Smooth muscle cell (in vitro differentiated cells): ENCODE measurements at regions not wholly inside any gene's neighbourhood (a gene's known extent, or its start where the extent isn't known, plus 50 kb on each side); places are given as distances from the start of the nearest gene placed in this dataset.

Experiments used
- DNase-seq: peaks from one replicate; lab custom pipeline; 2025; ENCODE audit not compliant: unreplicated experiment; lab: John Stamatoyannopoulos, UW
- H2AFZ ChIP-seq: fragments of 200-600 bp; sonication (generic); 2 replicates; pipeline ENCODE4 v1.6.0; 2016; ENCODE audit warnings: antibody characterized with exemption, low read depth, mild to moderate bottlenecking
- H3F3A ChIP-seq: fragments of 200-600 bp; sonication (generic); 2 replicates; pipeline ENCODE4 v1.6.0; 2017; ENCODE audit warnings: antibody characterized with exemption, low read depth
- H3K27ac ChIP-seq: fragments of 200-600 bp; sonication (generic); 2 replicates; pipeline ENCODE4 v1.5.1; 2016; ENCODE audit warnings: low read depth, mild to moderate bottlenecking
- H3K27me3 ChIP-seq: fragments of 200-600 bp; sonication (generic); 2 replicates; pipeline ENCODE4 v1.6.1; 2016; ENCODE audit warnings: low read depth, mild to moderate bottlenecking
- H3K36me3 ChIP-seq: fragments of 200-600 bp; sonication (generic); 2 replicates; pipeline ENCODE4 v1.5.1; 2016; ENCODE audit warnings: low read depth
- H3K4me1 ChIP-seq: fragments of 200-600 bp; sonication (generic); 2 replicates; pipeline ENCODE4 v1.5.1; 2016; ENCODE audit warnings: low read depth
- H3K4me2 ChIP-seq: fragments of 200-600 bp; sonication (generic); 2 replicates; pipeline ENCODE4 v1.6.0; 2016; ENCODE audit warnings: mild to moderate bottlenecking
- H3K4me3 ChIP-seq: fragments of 200-600 bp; sonication (generic); 2 replicates; pipeline ENCODE4 v1.5.1; 2016; ENCODE audit warnings: mild to moderate bottlenecking
- H3K79me2 ChIP-seq: fragments of 200-600 bp; sonication (generic); 2 replicates; pipeline ENCODE4 v1.6.0; 2016; ENCODE audit warnings: low read depth, mild to moderate bottlenecking
- H3K9ac ChIP-seq: fragments of 200-600 bp; sonication (generic); 2 replicates; pipeline ENCODE4 v1.6.0; 2016; ENCODE audit warnings: low read depth
- H3K9me3 ChIP-seq: fragments of 200-600 bp; sonication (generic); replicated peaks from 2 replicates; pipeline ENCODE4 v1.5.1; 2016; ENCODE audit warnings: low read depth
- H4K20me1 ChIP-seq: fragments of 200-600 bp; sonication (generic); 2 replicates; pipeline ENCODE4 v1.6.0; 2016; ENCODE audit warnings: low read depth
- WGBS: methylation state at CpG from one replicate; pipeline ENCODE4 v1.1.7; 2016; ENCODE audit warnings: low lambda C conversion rate; 5-methylcytosine and 5-hydroxymethylcytosine counted together
- TF ChIP-seq, protein P1 (sequence below): fragments of 200-600 bp; sonication (generic); IDR thresholded peaks from 2 replicates; pipeline ENCODE4 v1.5.1; 2017; ENCODE audit warnings: borderline replicate concordance, mild to moderate bottlenecking, antibody characterized with exemption; ENCODE audit not compliant: insufficient read depth, poor library complexity, severe bottlenecking

DNA sequence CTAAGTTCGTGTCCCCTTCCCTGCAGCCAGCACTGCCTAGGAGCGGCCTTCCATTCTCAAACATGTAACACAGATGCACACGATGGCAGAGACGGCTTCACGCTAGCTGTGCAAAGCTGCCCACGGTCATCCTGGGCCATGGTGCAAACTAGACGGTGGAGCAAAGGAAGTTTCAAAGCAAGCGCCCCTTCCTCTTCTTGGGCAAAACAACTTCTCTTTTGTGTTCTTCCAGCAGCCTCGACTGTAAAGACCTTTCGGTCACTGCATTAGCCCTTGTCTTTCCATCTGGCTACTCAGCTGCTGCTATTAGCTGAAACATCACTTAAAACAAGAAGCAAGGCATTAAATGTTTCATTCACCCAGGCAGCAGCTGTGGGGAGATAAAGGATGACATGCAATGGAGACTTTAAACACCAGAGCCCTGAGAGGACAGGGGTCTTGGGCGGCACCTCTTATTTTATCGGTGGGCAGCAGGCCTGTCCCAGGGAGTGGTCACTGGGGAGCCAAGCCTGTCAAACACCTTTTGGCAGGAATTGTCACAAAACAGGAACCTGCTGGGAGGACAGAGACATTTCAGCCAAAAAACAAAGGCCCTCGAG is 214.8 kb downstream of the KLF6 start:
- WGBS: 80% methylated on average over 13 of the region's 13 CpGs
- Histone ChIP-seq H3K4me3 (no peak overlapping the region), H3K27ac (no peak overlapping the region), H4K20me1 (no peaks in the 10 kb centered on the region), H3K79me2 (no peaks in the 10 kb centered on the region), H3K9me3 (no peaks in the 10 kb centered on the region), H3F3A (no peaks in the 10 kb centered on the region), H3K36me3 (no peaks in the 10 kb centered on the region), H3K27me3 (no peaks in the 10 kb centered on the region), H3K4me1 (peaks cover 8% of the 10 kb centered on the region), H3K4me2 (no peak overlapping the region), H3K9ac (no peak overlapping the region), H2AFZ (no peak overlapping the region)
- DNase-seq: no peak
- TF ChIP-seq, protein P1, sequence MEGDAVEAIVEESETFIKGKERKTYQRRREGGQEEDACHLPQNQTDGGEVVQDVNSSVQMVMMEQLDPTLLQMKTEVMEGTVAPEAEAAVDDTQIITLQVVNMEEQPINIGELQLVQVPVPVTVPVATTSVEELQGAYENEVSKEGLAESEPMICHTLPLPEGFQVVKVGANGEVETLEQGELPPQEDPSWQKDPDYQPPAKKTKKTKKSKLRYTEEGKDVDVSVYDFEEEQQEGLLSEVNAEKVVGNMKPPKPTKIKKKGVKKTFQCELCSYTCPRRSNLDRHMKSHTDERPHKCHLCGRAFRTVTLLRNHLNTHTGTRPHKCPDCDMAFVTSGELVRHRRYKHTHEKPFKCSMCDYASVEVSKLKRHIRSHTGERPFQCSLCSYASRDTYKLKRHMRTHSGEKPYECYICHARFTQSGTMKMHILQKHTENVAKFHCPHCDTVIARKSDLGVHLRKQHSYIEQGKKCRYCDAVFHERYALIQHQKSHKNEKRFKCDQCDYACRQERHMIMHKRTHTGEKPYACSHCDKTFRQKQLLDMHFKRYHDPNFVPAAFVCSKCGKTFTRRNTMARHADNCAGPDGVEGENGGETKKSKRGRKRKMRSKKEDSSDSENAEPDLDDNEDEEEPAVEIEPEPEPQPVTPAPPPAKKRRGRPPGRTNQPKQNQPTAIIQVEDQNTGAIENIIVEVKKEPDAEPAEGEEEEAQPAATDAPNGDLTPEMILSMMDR: no peak

DNA sequence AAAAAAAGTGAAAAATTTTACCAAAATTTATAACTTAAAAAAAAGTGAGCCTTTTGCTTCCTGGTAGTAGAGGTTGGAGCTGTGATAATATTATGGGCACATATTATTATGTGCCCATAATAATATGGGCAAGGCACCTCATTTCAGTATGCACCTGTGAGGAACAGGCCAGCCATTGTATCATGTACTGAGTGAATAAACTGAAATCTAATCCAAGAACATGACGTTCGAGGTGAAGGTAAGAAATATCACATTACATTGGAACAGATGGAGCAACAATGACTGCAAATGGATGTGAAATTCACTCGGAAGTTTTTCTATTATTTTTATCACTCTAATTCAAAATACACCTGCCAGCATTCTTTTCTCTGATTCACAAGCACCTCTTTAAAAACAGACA is 216.0 kb downstream of the KLF6 start:
- H3K79me2 ChIP-seq: no peaks in the 10 kb centered on the region
- no peaks in the 10 kb centered on the region for H3K36me3 ChIP-seq
- H3K4me2 ChIP-seq: no peak overlapping the region
- H3K27ac ChIP-seq: no peak overlapping the region
- no peaks in the 10 kb centered on the region for H3K27me3 ChIP-seq
- WGBS: 93% methylated on average over 3 of the region's 3 CpGs
- H3K9me3 ChIP-seq: no peaks in the 10 kb centered on the region
- no peak overlapping the region for H3K9ac ChIP-seq
- DNase-seq: no peak
- no peaks in the 10 kb centered on the region for H3F3A ChIP-seq
- peaks cover 8% of the 10 kb centered on the region for H3K4me1 ChIP-seq
- H2AFZ ChIP-seq: no peak overlapping the region
- H4K20me1 ChIP-seq: no peaks in the 10 kb centered on the region
- TF ChIP-seq, protein P1: no peak
- H3K4me3 ChIP-seq: no peak overlapping the region

DNA sequence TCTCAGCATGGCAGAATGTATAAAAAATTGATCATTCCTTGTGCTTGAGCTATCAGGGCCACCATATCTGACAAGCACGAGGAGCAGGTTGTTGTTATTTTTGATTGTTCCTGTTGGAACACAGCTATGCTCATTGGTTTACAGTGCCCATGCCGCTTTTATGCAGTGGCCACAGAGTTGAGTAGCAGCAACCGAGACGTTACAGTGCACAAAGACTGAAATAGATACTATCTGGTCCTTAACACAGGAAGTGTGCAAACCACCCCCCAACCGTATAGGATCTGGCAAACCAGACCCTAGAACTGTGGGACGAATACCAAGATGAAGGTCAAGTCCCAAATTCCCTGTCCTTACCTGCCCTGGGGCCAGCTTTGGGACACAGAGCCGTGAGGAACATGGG is 216.6 kb downstream of the KLF6 start:
- no peaks in the 10 kb centered on the region for H4K20me1 ChIP-seq
- no peak overlapping the region for H3K4me2 ChIP-seq
- H3K27ac ChIP-seq: no peak overlapping the region
- H3K4me1 ChIP-seq: peaks cover 8% of the 10 kb centered on the region
- no peaks in the 10 kb centered on the region for H3K79me2 ChIP-seq
- no peak overlapping the region for H3K9ac ChIP-seq
- H3K4me3 ChIP-seq: no peak overlapping the region
- 92% methylated on average over 7 of the region's 7 CpGs for WGBS
- TF ChIP-seq, protein P1: no peak
- no peaks in the 10 kb centered on the region for H3K36me3 ChIP-seq
- no peaks in the 10 kb centered on the region for H3K9me3 ChIP-seq
- DNase-seq: no peak
- no peaks in the 10 kb centered on the region for H3K27me3 ChIP-seq
- no peak overlapping the region for H2AFZ ChIP-seq
- H3F3A ChIP-seq: no peaks in the 10 kb centered on the region

DNA sequence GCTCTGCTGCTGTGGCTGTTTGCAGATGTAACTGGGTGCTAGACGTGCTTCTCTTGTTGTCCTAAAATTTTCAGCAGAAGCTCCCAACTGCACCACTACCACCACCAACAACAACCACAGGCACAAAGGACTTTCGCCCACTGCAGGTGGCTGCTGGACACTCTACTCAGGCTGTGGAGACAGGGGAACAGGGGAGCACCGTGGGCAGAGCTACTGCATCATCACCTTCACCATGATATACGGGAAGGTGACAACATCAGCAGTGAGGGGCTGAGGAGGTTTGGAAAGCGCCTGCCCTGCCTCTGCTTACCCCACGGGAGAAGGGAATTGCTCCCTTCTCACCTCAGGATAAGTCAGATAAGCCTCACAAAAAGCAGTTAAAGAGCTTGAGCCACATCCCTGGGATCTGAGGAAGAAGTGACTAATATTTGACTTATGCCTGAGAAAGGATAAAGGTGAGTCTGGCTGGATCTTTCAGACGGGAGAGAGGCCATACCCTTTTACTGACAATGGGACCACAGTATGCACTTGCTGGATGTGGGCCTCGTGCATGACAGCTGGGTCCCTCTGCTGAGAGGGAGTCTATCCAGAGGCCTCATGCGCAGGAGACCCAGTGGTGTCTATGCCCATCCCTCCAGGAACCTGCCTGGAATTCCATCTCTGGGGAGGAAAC is 217.6 kb downstream of the KLF6 start:
- H3K27ac ChIP-seq: no peak overlapping the region
- H3K27me3 ChIP-seq: no peaks in the 10 kb centered on the region
- H3K4me1 ChIP-seq: peaks cover 8% of the 10 kb centered on the region
- no peaks in the 10 kb centered on the region for H3K79me2 ChIP-seq
- H3K4me2 ChIP-seq: no peak overlapping the region
- H3F3A ChIP-seq: no peaks in the 10 kb centered on the region
- no peak overlapping the region for H3K9ac ChIP-seq
- TF ChIP-seq, protein P1: no peak
- DNase-seq: no peak
- H3K4me3 ChIP-seq: no peak overlapping the region
- no peaks in the 10 kb centered on the region for H3K9me3 ChIP-seq
- H2AFZ ChIP-seq: no peak overlapping the region
- WGBS: 82% methylated on average over 9 of the region's 9 CpGs
- H3K36me3 ChIP-seq: no peaks in the 10 kb centered on the region
- H4K20me1 ChIP-seq: no peaks in the 10 kb centered on the region
